Naive B cell (primary cell): ENCODE measurements at regions not wholly inside any gene's neighbourhood (a gene's known extent, or its start where the extent isn't known, plus 50 kb on each side); places are given as distances from the start of the nearest gene placed in this dataset.
"Not testable (repeated sequence)": the region's sequence is repeated elsewhere in the genome, so short reads cannot be mapped to it uniquely, and the experiment has no call there.

Experiments used
- ATAC-seq, 2 donors: fragments of 150-1000 bp; cut with Tn5 transposase; 2 replicates each; pipeline ENCODE4 v1.10.0; 2021; ENCODE audit warnings: low read depth in 2 of 2, mild to moderate bottlenecking in 2 of 2, moderate library complexity in 2 of 2
- DNase-seq: peaks from one replicate; pipeline ENCODE4 v3.0.0; 2022
- H3K27ac Mint-ChIP-seq, 6 donors: one replicate each; pipeline ENCODE4 v1.8.0; 2020 to 2022; ENCODE audit warnings: mild to moderate bottlenecking in 6 of 6, mixed read lengths in 6 of 6, moderate library complexity in 5 of 6, inconsistent platforms in 2 of 6
- H3K27me3 Mint-ChIP-seq, 3 donors: one replicate each; pipeline ENCODE4 v1.8.0; 2021 to 2022; ENCODE audit warnings: mixed read lengths in 3 of 3, mild to moderate bottlenecking in 1 of 3
- H3K36me3 Mint-ChIP-seq, 2 donors: one replicate each; pipeline ENCODE4 v1.8.0; 2020 to 2022; ENCODE audit warnings: mixed read lengths in 2 of 2, inconsistent platforms in 1 of 2, mild to moderate bottlenecking in 1 of 2
- H3K4me1 Mint-ChIP-seq, 3 donors: one replicate each; pipeline ENCODE4 v1.8.0; 2020 to 2022; ENCODE audit warnings: mixed read lengths in 3 of 3, inconsistent platforms in 1 of 3, mild to moderate bottlenecking in 1 of 3, moderate library complexity in 1 of 3
- H3K4me3 Mint-ChIP-seq, 8 donors: one replicate each; pipeline ENCODE4 v1.8.0; 2020 to 2022; ENCODE audit warnings: mild to moderate bottlenecking in 8 of 8, mixed read lengths in 8 of 8, moderate library complexity in 8 of 8, inconsistent platforms in 2 of 8
- H3K9me3 Mint-ChIP-seq, 7 donors: one replicate each; pipeline ENCODE4 v1.8.0; 2020 to 2022; ENCODE audit warnings: mixed read lengths in 7 of 7, mild to moderate bottlenecking in 5 of 7, inconsistent platforms in 2 of 7, moderate library complexity in 1 of 7

DNA sequence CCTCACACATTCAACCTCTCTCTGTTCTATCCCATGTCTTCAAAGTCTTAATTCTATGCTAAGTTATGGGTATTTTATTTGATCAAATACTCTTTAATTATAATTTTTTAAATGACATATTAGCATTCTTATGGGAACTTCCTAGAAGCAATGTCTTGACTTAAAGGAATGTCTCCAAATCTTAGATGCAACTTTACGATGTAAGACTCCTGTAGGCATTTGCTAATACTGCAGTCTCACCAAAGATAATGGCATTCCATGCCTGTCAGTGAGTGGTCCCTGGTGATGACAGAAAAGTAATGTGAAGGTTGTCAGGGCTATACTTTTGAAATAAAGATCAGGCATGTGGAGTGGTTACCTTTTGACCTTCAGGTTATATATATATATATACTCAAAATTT is 1654.2 kb upstream of the WWC1 start:
- H3K27me3 Mint-ChIP-seq, result no peaks in the 10 kb centered on the region
- ATAC-seq (no peak), DNase-seq (no peak)
- peaks cover 0 to 9% (median 4%) of the 10 kb centered on the region in 7 donors for H3K9me3 Mint-ChIP-seq
- H3K4me1 Mint-ChIP-seq, result no peaks in the 10 kb centered on the region
- H3K27ac Mint-ChIP-seq, result no peak overlapping the region
- no peaks in the 10 kb centered on the region for H3K36me3 Mint-ChIP-seq
- H3K4me3 Mint-ChIP-seq, result no peak overlapping the region

GRCh38 chr5:166639151-166639550 is 1652.3 kb upstream of the WWC1 start:
- Mint-ChIP-seq H3K4me1 (no peaks in the 10 kb centered on the region), H3K27me3 (no peaks in the 10 kb centered on the region), H3K4me3 (no peak overlapping the region), H3K27ac (no peak overlapping the region), H3K9me3 (peaks cover 0 to 9% (median 2%) of the 10 kb centered on the region in 7 donors), H3K36me3 (no peaks in the 10 kb centered on the region)
- ATAC-seq, result no peak
- no peak for DNase-seq

- not testable (repeated sequence) for H3K27ac Mint-ChIP-seq, H3K9me3 Mint-ChIP-seq, H3K36me3 Mint-ChIP-seq, DNase-seq, ATAC-seq, H3K4me3 Mint-ChIP-seq, H3K27me3 Mint-ChIP-seq, H3K4me1 Mint-ChIP-seq
Observed at GRCh38 chr5:166640136-166640535, 1651.3 kb upstream of the WWC1 start.

DNA sequence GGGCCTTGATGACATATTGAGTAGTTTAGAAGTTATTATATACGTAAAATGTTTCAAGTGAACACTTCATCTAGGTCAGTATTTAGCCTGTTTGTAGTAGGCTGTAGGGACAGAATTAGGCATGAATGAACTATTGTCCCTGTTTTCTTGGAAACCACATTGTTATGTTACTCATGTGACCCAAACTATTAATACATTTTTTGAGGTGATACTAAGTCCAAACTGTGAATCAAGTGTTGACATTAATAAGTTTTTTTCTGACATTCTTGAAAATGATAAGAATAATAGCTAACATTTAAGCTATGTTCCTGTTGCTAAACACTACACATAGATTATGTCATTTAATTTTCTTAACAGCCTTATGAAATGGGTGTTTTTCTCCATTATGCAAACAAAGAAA is 1642.7 kb upstream of the WWC1 start:
- Mint-ChIP-seq H3K36me3 (no peaks in the 10 kb centered on the region), H3K4me3 (no peak overlapping the region), H3K4me1 (no peaks in the 10 kb centered on the region), H3K9me3 (peaks cover 0 to 6% (median 3%) of the 10 kb centered on the region in 7 donors), H3K27ac (no peak overlapping the region), H3K27me3 (no peaks in the 10 kb centered on the region)
- no peak for ATAC-seq
- no peak for DNase-seq

- Mint-ChIP-seq H3K9me3 (peaks cover 0 to 14% (median 2%) of the 10 kb centered on the region in 7 donors), H3K27ac (no peak overlapping the region), H3K27me3 (no peaks in the 10 kb centered on the region)
Observed at GRCh38 chr5:166649676-166650075, 1641.8 kb upstream of the WWC1 start.

GRCh38 chr5:166651234-166651633 is 1640.2 kb upstream of the WWC1 start:
- DNase-seq, result no peak
- no peak overlapping the region for H3K27ac Mint-ChIP-seq
- peaks cover 0 to 14% (median 2%) of the 10 kb centered on the region in 7 donors for H3K9me3 Mint-ChIP-seq
- H3K36me3 Mint-ChIP-seq, result no peaks in the 10 kb centered on the region
- H3K27me3 Mint-ChIP-seq, result no peaks in the 10 kb centered on the region
- H3K4me1 Mint-ChIP-seq, result no peaks in the 10 kb centered on the region
- no peak for ATAC-seq
- H3K4me3 Mint-ChIP-seq, result no peak overlapping the region

More at GRCh38 chr5:166649676-166650075, 1641.8 kb upstream of the WWC1 start:
- Mint-ChIP-seq H3K4me1 (no peaks in the 10 kb centered on the region), H3K36me3 (no peaks in the 10 kb centered on the region), H3K4me3 (no peak overlapping the region)
- no peak for ATAC-seq
- DNase-seq, result no peak

DNA sequence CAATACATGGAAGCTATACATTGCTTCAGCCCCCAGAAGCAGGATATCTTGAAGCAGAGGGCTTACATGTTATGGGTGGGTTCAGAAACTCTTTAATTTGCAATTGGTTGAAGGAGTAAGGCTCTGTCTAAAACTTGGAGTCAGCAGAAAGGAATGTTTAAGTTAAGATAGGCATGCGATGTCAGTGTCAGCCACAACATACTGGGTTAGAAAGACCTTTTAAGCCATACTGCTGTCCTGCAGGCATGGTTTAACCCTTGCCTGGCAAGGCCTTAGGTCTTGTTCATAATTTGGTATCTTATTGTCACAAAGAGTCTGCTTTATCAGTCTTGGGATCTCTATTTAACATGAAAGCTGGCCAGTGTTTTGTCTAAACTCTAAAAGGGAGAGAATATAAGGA is 1619.6 kb upstream of the WWC1 start:
- ATAC-seq, result no peak
- Mint-ChIP-seq H3K27me3 (no peaks in the 10 kb centered on the region), H3K27ac (no peak overlapping the region)

GRCh38 chr5:166672431-166672830 is 1619.0 kb upstream of the WWC1 start:
- Mint-ChIP-seq H3K4me3 (no peak overlapping the region), H3K36me3 (no peaks in the 10 kb centered on the region), H3K4me1 (no peaks in the 10 kb centered on the region), H3K27ac (no peak overlapping the region), H3K27me3 (no peaks in the 10 kb centered on the region), H3K9me3 (peaks cover 0 to 10% (median 4%) of the 10 kb centered on the region in 7 donors)
- ATAC-seq (no peak), DNase-seq (no peak)

More for the DNA sequence above, 1619.6 kb upstream of the WWC1 start:
- no peaks in the 10 kb centered on the region for H3K36me3 Mint-ChIP-seq
- DNase-seq, result no peak
- no peak overlapping the region for H3K4me3 Mint-ChIP-seq
- H3K4me1 Mint-ChIP-seq, result no peaks in the 10 kb centered on the region
- peaks cover 0 to 10% (median 4%) of the 10 kb centered on the region in 7 donors for H3K9me3 Mint-ChIP-seq

- H3K36me3 Mint-ChIP-seq, result no peaks in the 10 kb centered on the region
- H3K4me3 Mint-ChIP-seq, result no peak overlapping the region
- no peak overlapping the region for H3K27ac Mint-ChIP-seq
- peaks cover 2 to 16% (median 8%) of the 10 kb centered on the region in 7 donors for H3K9me3 Mint-ChIP-seq
- no peaks in the 10 kb centered on the region for H3K4me1 Mint-ChIP-seq
- ATAC-seq, result no peak
- H3K27me3 Mint-ChIP-seq, result no peaks in the 10 kb centered on the region
- DNase-seq, result no peak
Observed at GRCh38 chr5:166677891-166678290, 1613.6 kb upstream of the WWC1 start.

DNA sequence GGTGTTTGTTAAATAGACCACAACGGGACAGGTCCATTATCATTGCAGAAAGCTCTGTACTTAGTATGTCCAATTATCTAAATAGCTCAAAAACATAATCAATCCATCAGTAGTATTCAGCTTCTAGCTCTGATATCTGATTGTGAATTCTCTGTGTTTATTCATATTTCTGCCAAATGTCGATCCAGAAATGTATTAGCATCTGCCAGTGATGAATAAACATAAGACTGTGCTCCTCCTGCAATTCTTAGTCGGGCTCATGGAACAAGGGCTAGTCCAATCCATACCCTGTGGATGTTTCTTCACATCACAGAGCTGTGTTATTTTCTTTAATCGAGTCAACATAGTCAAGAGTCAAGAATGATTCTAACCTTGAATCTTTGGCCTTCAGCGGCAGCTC is 1612.1 kb upstream of the WWC1 start:
- H3K4me3 Mint-ChIP-seq, result no peak overlapping the region

DNA sequence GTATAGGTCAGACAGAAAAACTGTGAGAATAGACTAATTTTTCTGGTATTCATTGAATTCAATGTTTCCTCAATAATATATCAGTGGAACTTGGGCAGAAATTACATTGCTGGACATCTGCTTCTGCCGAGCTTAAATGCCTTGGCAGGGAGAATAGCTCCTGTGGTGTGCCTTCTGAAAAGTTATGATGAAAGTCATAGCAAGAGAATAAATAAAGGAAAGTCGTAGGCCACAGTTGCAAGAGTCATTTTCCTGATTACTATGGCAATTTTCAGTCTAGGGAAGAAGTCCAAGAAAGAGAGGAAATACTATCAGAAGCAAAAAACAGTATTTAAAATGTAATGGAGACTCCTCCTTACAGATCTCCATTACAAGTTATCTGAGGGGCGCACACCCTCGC is 1596.1 kb upstream of the WWC1 start:
- no peaks in the 10 kb centered on the region for H3K36me3 Mint-ChIP-seq
- H3K4me3 Mint-ChIP-seq, result no peak overlapping the region
- peaks cover 0 to 5% (median 0%) of the 10 kb centered on the region in 7 donors for H3K9me3 Mint-ChIP-seq
- H3K27ac Mint-ChIP-seq, result no peak overlapping the region
- DNase-seq (no peak), ATAC-seq (no peak)
- H3K4me1 Mint-ChIP-seq, result no peaks in the 10 kb centered on the region
- H3K27me3 Mint-ChIP-seq, result no peaks in the 10 kb centered on the region

More for the DNA sequence above, 1612.1 kb upstream of the WWC1 start:
- Mint-ChIP-seq H3K27me3 (no peaks in the 10 kb centered on the region), H3K4me1 (no peaks in the 10 kb centered on the region), H3K9me3 (peaks cover 2 to 14% (median 7%) of the 10 kb centered on the region in 7 donors), H3K27ac (no peak overlapping the region), H3K36me3 (no peaks in the 10 kb centered on the region)
- no peak for DNase-seq
- no peak for ATAC-seq

DNA sequence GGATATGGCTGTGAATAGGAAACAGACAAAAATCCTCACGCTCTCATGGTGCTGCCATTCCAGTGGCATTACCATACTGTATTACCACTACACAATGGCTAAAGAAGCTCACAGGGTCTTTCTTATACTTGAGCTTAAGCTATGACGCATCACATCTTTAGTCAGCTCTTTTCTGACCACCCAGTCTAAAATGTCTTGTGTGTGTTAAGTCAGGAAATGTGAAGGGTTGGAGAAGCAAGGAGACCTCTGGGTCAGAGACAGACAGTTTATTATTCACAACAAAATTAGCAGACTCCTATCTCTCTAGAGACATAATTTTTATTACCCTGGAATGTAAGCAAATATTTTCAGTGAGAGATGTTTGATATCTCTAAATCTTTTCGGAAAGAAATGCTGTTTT is 1583.2 kb upstream of the WWC1 start:
- no peaks in the 10 kb centered on the region for H3K36me3 Mint-ChIP-seq
- no peaks in the 10 kb centered on the region for H3K27me3 Mint-ChIP-seq
- H3K4me1 Mint-ChIP-seq, result no peaks in the 10 kb centered on the region

GRCh38 chr5:166709691-166710090 is 1581.8 kb upstream of the WWC1 start:
- no peak for DNase-seq
- Mint-ChIP-seq H3K4me3 (no peak overlapping the region), H3K27me3 (no peaks in the 10 kb centered on the region), H3K36me3 (no peaks in the 10 kb centered on the region), H3K4me1 (no peaks in the 10 kb centered on the region), H3K27ac (no peak overlapping the region), H3K9me3 (peaks cover 2 to 13% (median 4%) of the 10 kb centered on the region in 7 donors)
- ATAC-seq, result no peak

More for the DNA sequence above, 1583.2 kb upstream of the WWC1 start:
- ATAC-seq (no peak), DNase-seq (no peak)
- Mint-ChIP-seq H3K27ac (no peak overlapping the region), H3K4me3 (no peak overlapping the region), H3K9me3 (peaks cover 0 to 12% (median 2%) of the 10 kb centered on the region in 7 donors)

GRCh38 chr5:166710271-166710670 is 1581.2 kb upstream of the WWC1 start:
- H3K9me3 Mint-ChIP-seq, result peaks cover 2 to 18% (median 4%) of the 10 kb centered on the region in 7 donors
- no peaks in the 10 kb centered on the region for H3K36me3 Mint-ChIP-seq
- H3K27ac Mint-ChIP-seq, result no peak overlapping the region
- DNase-seq, result no peak
- H3K27me3 Mint-ChIP-seq, result no peaks in the 10 kb centered on the region
- ATAC-seq, result no peak
- H3K4me3 Mint-ChIP-seq, result no peak overlapping the region
- no peaks in the 10 kb centered on the region for H3K4me1 Mint-ChIP-seq
